ENCODE measurements at regions not wholly inside any gene's neighbourhood (a gene's known extent, or its start where the extent isn't known, plus 50 kb on each side); places are given as distances from the start of the nearest gene placed in this dataset.
"Not testable (repeated sequence)": the region's sequence is repeated elsewhere in the genome, so short reads cannot be mapped to it uniquely, and the experiment has no call there.

DNA sequence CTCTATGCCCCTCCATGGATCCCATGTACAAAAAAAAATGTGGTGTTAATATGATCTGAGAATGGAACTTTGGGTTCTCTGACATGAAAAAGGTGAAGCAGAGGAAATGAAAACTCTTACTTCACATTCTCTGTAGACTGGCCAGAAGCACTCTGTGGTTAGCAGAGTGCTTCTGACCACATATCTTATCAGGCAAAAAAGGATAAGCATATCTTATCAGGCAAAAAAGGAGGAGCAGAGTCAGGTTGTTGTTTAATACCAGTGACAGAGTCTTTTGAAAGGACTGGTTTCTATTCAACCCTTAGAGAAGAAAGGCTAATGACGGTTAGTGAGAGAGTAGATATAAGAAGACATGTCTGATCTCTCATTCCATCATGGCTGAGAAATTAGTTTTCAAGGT is 1404.8 kb downstream of the SLITRK1 start:
- no peak for DNase-seq

GRCh38 chr13:82467626-82468025 is 1414.6 kb downstream of the SLITRK1 start:
- peak; percentile 26 for DNase-seq

- DNase-seq: not testable (repeated sequence)
These were observed 1422.7 kb downstream of the SLITRK1 start for GRCh38 chr13:82459575-82459974.

DNA sequence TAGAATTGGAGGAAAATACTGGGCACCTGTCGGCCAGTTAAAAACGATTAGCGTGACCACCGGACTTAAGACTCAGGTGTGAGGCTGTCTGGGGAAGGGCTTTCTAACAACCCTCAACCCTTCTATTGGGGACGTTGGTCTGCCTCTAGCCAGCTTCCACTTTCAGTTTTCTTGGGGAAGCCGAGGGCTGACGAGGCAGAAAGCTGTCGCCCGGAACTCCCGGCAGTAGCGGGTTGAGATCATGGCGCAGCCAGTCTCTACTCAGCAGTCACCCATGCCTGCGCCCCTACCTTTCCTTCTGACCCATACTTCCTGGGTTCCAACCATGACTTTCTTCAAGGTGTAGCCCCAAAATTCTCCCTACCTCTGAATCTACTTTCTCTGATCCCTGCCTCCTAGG is 1424.1 kb downstream of the SLITRK1 start:
- DNase-seq: no peak

- DNase-seq: not testable (repeated sequence)
These were observed 1424.7 kb downstream of the SLITRK1 start for GRCh38 chr13:82457548-82457947.

DNA sequence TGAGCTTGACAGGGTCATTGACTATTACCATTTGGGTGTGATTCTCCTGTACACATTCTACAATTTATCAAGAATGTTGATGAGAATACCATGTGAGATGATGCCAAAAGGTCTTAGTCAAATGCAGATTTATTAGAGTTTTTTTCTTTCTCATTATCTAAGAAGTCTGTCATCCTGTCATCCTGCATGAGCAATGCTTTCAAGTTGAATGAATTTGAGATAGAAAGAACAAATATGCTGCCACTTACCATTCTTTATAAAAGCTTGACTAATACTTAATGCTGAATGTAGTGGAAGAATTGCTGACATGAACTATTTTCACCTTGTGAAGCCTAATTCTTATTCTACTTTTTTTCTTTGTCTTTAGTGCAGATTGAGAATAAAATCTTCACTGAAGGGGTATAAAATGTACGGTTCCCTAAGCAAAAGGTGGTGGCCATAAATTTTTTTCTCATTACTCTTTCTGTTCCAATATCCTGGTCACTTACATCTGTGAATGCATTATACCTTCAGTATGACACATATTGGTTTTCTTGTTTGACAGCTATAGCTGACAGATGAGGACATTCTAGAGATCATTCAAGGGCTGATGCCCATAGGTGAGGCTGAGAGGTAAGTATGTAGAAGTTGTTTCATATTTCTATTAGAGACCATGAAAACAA is 1434.7 kb downstream of the SLITRK1 start:
- no peak for DNase-seq

DNA sequence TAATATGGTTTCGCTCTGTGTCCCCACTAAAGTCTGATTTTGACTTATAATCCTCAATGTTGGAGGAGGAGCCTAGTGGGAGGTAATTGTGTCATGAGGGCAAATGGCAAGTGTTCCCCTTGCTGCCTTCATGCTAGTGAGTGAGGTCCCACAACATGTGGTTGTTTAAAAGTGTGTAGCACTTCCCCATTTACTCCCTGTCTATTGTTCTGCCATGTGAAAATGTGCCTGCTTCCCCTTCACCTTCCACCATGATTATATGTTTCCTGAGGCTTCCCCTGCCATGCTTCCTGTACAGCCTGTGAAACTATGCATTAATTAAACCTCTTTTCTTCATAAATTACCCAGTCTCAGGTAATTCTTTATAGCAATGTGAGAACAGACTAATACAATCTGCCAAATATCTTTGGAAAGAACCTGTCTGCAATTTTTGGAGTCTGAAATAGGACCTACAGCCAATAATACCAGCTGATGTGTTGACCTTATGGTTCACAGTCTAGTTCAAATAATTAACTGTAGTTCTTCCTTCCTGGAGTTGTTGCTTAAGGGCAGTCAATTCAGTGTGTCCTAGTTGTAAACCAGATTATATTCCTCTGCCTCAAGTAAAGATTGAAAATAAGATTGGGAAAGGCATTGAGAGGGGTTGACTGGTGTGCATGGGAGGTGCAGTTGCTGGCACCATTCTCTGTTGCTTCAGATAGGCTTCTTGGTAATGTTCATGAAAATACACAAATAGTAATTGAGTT is 1442.9 kb downstream of the SLITRK1 start:
- no peak for DNase-seq

DNA sequence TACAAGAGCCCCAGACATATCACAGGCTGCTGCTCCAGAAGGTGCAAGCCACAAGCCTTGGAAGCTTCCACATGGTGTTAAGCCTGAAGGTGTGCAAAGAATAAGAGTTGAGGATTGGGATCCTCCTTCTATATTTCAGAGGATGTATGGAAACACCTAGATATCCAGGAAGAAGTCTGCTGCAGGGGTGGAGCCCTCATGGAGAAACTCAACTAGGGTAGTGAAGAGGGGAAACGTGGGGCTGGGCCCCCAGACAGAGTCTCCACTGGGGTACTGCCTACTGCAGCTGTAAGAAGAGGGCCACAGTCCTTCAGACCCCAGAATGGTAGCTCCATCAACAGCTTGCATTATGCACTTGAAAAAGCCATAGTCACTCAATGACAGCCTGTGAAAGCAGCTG is 1444.0 kb downstream of the SLITRK1 start:
- DNase-seq: no peak

GRCh38 chr13:82436099-82436585 is 1446.1 kb downstream of the SLITRK1 start:
- no peak for DNase-seq

- DNase-seq: no peak
These were observed 1449.3 kb downstream of the SLITRK1 start for GRCh38 chr13:82432949-82433348.

DNA sequence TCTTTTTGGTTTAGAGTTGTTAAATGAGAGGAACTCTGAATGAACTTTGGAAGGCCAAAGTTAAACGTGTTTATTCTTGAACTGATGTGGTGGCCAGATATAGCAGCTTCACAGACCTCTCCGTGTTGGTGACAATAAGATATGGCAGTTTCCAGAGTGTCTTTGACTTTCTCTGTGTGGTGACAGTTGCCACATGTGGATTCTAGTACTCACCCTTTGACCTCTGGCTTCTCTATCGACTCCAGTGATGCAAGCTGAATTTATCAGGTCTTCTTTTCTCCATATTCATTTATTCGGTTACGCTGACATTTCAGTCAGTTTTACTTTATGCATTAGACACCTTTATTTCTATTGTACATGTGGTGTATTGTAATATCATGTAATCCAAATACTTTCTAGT is 1469.5 kb downstream of the SLITRK1 start:
- DNase-seq: no peak

DNA sequence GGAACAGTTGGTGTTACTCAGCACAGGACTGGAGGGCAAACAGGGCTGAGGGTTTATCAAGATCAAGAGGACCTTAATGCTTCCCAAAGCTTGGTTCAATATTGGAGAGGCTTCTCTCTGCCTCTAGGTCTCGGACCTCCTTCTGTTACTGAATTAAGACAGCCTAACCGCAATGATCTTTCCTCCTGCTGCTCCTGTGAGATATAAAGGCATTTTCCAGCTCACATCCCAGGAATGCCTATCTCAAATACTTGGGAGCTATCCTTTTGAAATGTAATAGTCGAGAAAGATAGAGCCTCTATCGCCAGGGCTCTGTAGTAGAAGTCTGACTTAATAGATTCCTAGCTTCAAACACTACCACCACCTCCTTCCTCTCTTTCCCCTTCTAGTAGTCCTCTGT is 1475.0 kb downstream of the SLITRK1 start:
- no peak for DNase-seq

DNA sequence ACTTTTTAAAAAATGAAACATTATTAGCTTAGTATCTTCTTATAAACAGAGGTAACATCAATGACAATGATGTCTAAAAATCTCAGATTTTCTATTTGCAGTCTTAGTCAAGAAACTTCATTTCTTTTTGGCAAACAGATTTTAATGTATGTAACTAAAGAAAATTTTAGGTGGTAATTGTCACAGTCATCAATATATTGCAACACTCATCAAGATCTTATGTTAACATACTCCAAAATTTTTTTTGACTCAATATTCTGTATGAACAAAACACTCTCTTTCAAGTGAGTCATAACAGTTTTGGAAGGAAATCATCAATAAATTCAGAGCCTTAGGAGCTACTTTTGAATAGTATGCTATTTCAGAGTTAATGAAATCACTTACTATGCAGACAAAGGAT is 1507.6 kb downstream of the SLITRK1 start:
- no peak for DNase-seq

DNA sequence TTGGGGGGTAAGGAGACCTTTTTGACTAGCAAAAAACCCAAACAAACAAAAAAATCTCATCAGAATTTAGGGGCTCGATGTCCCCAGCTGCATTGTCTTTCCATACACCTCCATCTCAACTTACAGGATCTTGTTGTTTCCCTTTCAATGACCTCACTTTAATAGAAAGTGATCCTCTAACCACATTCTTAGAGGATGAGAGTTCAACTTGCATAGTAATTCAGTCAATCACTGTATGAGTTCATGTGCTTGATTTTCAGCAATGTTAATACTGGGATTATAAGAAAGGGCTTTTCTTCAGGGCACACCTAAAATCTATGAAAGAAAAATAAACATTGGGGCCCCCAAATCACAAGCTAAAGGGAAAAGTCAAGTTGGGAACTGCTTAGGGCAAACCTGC is 1512.0 kb downstream of the SLITRK1 start:
- DNase-seq: no peak

DNA sequence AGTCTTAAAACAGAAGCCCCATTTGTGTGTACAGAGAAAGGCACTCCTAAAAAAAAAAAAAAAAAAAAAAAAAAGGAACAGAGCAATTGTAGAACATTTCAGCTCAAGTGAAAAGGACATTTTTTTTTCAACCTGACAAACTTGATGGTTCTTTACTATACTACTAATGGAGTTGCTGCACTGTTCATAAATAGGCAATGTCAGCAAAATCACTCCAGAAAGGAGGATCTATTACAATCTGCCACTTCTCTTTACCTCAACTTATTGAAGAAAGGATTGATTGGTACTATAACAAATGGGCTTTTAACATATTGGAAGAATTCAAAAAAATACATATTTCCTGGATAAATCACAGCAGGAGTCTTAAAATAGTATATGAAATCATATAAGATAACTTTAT is 1517.7 kb downstream of the SLITRK1 start:
- no peak for DNase-seq

DNA sequence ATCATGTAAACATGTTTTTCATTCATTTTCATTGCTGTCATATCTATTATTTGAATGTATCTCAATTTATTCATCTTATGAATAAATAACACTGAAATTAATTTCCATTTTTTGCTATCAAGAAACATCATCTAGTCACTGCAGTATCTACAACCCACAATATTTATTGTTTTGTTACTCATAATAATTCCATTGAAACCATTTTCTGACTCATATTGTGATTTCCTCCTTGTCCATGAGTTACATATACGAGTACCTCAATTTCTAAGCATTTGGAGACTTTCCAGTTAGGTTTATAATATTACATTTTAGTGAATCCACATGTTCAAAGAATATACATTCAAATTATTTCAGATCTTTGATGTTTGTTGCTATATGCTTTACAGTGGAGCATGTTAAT is 1524.0 kb downstream of the SLITRK1 start:
- DNase-seq: no peak

GRCh38 chr13:82356667-82357410 is 1525.4 kb downstream of the SLITRK1 start:
- DNase-seq: no peak

DNA sequence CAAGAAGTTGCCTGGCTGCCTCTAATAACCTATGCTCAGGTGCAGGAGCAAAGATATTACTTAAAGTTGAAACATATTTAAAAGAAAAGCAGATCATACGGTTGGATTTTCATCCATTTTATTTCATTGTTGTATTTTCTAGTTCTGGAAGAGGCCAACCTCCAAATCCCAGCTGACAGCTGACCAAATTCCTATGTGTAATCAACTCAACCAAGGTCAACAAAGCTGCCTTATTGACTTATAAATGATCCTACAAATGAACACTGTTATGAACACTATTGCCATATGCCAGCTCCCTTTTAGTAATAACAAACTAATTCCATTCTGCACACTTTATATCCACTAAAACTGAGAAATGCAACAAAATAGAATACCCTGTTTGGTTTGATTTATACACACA is 1537.4 kb downstream of the SLITRK1 start:
- DNase-seq: no peak

- no peak for DNase-seq
These were observed 1541.2 kb downstream of the SLITRK1 start for GRCh38 chr13:82341116-82341515.

DNA sequence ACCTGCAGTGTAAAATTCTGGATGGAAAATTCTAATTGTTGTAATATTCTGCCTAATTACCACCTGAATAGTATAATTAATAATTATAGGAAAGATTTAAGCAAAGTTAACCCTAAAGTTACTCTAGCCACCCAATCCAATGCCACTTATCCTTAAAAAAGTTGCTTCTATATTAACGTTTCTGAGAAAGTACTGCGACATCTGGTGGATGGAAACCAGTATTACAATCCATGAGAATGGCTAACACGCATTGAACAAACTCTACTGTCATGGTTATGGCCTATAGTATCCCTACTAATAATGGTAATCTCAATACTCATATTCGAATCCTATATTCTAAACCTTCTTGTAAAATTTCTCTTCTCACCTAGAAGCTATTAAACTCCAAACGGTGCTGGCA is 1551.8 kb downstream of the SLITRK1 start:
- no peak for DNase-seq

GRCh38 chr13:82323101-82323500 is 1559.2 kb downstream of the SLITRK1 start:
- DNase-seq: no peak

GRCh38 chr13:82305588-82305987 is 1576.7 kb downstream of the SLITRK1 start:
- DNase-seq: peak; percentile 38

DNA sequence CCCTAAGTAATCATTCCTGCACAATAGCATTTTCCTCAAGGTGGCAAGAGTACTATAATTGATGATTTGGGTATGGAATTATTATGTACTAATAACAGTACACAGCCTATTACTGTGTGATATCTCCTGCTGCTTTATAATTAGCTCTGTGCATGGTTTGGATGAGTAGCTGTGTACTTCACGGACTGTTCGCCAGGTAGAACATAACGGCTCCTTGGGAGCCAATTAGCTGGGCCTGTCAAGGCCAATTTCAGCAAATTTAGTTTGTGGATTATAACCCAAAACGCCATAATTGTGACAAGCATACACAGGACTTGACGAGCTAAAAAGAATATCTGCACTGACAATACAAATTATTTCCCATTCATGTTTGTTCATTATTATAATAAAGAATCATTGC is 1584.2 kb downstream of the SLITRK1 start:
- DNase-seq: no peak

- no peak for DNase-seq
These were observed 1588.0 kb downstream of the SLITRK1 start for GRCh38 chr13:82294226-82294625.
